NCI-H460 (cell line): ENCODE measurements at regions not wholly inside any gene's neighbourhood (a gene's known extent, or its start where the extent isn't known, plus 50 kb on each side); places are given as distances from the start of the nearest gene placed in this dataset.
"Not testable (repeated sequence)": the region's sequence is repeated elsewhere in the genome, so short reads cannot be mapped to it uniquely, and the experiment has no call there.

Experiments
- DNase-seq: peaks from one replicate; pipeline ENCODE4 v3.0.0-alpha.2; 2016; ENCODE audit warnings: low read depth; ENCODE audit errors: extremely low read depth

DNA sequence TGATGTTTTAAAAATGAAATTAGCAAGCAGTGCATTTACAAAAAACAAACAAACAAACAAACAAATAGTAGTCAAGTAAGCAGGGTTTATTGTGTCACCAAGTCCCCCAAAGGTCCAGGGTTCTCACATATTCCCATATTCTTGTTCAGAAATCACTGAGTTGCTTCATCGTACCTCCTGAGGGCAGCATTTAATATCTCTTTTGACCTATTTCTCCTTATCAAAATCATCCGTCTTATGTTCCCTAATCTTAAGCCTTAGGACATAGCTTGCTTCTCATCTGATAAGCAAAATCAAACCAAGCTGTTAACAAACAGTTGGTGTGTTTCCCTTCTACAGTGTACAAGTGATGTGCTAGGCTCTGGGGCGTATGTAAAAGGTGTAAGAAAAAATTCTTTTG, 109.5 kb upstream of the MAN2A1 start:
- no peak for DNase-seq

DNA sequence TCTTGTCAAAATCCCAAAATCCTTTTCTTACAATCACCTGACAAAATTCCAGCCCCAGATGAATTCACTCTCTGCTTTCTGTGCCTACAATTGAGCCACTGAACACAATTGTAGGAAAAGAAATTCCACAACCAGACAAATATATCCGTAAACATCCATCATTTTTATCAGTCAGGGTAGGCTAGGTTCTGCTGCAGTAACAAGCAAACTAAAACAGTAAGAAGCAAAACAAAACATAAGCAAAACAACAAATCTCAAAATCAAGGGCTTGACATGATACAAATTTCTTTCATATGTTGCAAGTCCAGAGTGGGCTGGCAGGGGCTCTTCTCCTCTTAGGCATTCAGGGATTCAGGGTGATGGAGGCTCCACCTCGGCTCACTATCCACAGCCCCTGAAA, 114.2 kb upstream of the MAN2A1 start:
- no peak for DNase-seq

DNA sequence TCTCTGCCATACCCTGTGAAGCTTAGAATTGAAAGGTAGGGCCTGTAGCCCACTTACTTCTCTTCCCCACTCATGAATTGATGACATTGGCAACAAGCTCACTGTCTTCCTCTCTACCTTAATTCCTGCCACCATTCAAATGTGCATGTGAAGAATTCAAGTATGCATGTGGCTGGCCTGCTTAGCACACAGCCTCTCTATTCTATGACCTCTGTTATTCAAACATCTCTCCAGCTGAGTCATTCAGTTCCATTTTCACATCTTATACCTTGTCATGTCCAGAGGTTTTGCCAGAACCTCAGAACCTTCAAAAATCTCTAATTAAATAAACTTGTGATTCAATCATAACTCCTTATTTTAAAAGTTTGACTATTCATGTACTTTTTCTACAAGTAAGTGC, 114.7 kb upstream of the MAN2A1 start:
- DNase-seq = no peak

DNA sequence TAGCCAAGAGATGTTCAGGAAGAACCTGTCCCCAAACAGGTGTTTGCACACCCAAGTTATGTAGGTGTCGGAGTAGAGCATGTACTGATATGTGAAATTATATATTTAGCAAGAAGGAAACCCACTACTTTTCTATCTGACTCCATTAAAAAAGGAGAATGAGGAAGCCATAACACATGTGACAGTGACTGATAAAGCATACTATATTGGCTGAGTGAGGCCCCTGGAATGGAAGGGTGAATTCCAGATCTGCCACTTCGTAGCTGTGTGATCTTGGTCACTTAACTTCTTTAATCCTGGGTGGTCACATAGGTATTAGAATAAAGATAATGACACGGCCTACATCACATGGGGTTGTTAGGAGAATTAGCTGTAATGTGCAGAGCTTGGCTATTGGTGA, 116.0 kb upstream of the MAN2A1 start:
- DNase-seq = no peak

DNA sequence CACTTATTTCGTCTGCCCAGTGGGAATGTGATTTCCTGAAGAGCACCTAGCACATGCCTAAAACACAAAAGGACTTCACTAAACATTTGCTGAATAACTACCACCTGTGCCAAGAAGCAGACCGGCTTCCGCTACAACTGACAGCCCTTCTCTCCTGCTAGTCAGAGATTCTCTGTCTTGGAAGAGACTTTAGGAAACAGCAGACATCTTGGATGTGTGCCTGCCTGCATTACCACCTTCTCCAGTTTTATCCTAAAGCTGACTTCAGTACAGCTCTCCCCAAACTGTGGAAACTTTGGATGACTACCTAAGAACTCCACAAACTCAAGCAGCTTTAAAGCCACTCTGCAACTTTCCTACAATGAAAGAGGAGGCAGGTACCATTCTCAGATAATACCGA, 116.5 kb upstream of the MAN2A1 start:
- DNase-seq = no peak

DNA sequence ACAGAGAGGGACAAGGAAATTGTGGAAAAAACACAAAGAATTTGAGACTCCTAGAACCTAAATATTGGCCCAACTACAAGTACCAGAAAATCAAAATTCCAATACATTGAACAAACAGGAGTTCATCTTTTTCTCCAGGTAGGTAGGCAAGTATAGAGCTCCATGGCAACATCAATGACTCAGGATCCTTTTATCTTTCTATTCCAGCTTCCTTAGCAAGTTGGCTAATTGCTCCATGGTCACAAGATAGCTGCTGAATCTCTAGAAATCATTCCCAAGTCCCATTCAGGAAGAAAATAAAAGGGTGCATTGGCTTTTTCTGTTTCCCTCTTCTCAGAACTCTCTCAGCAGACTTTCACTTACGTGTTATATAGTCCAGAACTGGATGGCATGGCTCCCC, 117.9 kb upstream of the MAN2A1 start:
- no peak for DNase-seq

DNA sequence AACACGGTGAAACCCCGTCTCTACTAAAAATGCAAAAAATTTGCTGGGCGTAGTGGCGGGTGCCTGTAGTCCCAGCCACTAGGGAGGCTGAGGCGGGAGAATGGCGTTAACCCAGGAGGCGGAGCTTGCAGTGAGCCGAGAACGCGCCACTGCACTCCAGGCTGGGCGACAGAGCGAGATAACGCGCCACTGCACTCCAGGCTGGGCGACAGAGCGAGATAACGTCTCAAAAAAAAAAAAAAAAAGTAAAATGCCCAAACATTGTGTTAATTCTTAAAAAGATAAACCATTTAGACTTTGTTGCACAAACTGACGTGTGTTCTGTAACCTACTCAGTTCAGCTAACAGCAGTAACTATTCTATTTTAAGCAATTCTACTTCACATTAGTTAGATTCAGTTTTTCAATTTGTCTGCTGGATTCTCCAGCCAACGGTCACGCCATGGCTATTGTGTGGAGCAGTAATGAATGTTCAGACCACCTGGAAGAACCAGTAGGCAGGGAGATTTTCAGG, 119.3 kb upstream of the MAN2A1 start:
- DNase-seq = no peak

DNA sequence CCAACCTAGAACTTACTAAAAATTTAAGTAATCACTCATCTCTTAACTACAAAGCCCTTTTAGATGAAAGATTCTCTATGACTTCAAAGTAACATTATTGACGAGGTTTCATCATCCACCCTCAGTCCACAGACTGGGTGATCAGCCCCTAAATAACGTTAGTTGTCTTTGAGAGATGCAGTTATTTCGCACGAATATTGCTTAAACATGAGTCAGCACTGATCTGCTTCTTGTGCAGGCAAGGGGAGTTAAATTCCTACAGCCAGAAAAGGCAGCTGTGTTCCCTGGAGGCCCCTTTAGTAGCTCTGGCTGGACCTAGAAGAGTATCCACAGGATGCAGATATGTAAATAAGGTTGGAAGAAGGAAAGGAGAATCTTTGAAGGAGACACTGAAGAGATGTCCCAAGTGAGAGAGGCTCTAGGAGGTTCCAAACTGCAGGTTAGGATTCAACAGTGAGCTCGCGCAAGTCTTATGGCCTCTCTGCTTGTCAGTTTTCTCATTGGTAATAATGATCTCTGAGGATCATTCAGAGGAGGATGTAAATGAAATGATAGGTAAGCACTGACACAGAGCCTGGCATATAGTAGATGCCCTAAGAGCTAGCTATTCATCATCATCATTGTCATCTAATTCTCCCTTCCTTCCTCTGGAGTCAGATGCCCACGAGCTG, 122.2 kb upstream of the MAN2A1 start:
- DNase-seq = no peak

DNA sequence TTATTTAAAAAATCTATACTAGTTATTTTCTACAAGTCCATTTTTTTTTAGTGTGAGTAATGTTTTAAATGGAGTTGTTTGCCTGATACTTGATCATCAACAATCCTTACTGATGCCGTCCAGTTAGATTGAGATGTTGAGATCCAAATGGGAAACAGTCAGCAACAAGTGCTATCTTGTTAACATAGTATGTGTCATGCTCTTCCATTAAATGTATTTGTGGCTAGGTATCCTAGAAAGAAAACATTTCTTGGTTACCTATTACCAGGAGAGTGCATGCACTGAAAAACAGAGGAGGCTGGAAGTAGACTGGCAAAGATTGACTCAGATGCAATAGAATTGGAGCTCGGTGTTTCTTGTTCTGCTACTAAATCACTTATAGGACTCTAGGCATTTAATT, 123.4 kb upstream of the MAN2A1 start:
- DNase-seq = no peak

DNA sequence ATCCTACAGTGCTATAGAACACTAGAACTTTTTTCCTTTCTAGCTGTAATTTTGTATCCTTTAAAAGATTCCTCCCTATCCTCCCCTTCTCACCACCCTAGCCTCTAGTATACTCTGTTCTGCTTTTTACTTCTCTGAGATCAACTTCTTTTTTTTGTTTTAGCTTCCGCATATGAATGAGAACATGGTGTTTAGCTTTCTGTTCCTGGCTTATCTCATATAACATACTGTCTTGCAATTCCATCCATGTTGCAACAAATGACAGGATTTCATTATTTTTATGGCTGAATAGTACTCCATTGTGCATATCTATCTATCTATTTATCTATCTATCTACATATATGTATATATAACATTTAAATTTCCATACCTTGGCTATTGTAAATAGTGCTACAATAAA, 126.0 kb upstream of the MAN2A1 start:
- no peak for DNase-seq

DNA sequence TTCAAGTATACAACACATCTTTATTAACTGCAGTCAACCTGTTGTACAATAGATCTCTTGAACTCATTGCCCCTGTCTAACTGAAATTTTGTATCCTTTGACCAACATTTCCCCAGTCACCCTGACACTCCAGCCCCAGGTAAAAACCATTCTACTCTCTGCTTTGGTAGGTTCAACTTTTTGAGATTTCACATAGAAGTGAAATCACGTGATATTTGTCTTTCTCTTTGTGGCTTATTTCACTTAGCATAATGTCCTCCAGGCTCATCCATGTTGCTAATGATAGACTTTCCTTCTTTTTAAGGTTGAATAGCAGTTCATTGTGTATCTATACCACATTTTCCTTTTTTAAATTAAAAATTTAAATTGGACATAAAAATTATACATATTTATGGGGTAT, 126.5 kb upstream of the MAN2A1 start:
- DNase-seq = no peak

DNA sequence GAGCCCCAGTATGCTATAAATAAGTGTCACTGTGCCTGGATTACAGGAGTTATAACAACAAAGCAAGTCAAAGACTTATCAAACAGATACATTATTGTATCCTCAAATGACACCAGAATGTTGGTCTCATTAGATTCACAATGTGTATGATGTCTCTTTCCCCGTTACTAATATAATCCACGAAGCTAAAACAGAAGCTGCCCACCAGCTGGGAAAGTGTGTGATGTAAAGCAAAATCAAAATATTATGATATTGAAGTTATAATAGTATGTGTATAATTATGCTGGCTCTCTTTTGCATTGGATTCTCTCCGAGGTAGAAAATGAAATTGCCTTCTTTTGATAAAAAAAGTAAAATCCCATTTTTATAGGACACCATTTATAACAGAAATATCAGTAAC, 127.3 kb upstream of the MAN2A1 start:
- DNase-seq = no peak

DNA sequence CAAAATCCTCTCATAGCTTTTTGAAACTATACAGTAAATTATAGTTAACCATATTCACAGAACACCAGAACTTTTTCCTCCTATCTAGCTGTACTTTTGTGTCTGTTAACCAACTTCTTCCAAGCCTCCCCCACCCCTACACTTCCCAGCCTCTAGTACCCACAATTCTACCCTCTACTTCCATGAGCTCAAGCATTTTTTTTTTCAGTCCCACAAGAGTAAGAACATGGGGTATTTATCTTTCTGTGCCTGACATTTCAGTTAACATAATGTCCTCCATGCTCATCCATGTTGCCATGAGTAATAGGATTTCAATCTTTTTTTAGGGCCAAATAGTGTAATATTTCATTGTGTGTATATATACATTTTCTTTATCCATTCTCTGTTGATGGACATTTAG, 128.3 kb upstream of the MAN2A1 start:
- DNase-seq = no peak

DNA sequence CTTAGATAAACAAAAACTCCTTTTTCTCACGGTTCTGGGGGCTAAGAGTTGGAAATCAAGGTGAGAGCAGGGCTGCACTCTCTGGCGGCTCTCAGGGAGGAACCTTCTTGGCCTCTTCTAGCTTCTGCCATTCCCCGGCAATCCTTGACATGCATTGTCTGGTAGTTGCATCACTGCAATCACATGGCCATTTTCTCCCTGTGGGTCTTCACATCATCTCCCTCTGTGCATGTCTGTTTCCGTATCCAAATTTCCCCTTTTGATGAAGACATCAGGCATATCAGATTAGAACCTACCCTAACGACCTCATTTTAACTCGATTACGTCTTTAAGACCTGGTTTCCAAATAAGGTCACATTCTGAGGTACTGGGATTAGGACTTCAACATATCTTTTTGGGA, 129.2 kb upstream of the MAN2A1 start:
- no peak for DNase-seq

DNA sequence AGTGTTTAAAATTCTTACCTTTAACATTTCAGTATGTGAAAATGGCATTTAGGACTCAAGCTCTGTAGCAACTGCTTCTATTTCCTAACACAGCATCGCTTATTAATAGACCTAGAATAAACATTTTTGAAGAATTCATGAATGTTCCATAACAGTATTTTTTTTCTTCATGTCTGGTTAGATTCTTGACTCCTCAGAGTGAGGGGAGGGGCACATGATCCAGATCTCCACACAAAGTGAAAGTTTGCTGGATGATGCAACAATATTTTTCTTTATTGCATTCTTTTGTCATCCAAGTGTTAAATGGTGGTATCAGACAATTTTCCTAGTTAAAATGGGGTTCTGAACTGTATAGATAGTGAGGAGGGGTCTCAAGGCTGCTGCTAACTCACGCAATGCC, 130.8 kb upstream of the MAN2A1 start:
- no peak for DNase-seq

DNA sequence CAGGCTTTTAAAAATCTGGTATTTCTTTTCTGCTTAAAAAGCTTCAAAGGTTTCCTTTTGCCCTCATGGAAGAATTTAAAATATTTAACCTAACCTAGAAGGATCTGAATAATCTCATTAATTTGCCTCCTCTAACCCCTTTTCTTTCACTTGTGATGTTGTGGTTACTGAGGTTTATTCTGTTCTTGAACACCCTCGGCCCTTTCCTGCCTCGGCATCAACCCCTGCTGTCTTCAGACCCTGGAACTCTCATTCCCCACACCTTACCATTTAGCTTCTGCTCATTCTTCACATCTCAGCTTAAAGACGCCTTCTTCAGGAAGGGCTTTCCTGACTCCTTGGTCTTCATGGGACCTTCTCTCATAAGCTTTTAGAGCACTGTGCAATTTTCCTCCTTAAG, 131.4 kb upstream of the MAN2A1 start:
- DNase-seq = no peak

DNA sequence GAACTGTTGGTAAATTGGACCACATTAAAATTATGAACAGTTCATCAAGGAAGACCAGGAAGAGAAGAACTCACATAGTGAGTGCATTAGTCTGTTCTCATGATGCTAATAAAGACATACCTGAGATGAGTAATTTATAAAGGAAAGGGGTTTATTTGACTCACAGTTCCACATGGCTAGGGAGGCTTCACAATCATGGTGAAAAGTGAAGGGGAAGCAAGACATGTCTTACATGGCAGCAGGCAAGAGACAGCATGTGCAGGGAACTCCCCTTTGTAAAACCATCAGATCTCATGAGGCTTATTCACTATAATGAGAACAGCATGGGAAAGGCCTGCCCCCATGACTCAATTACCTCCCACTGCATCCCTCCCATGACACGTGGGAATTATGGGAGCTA, 135.9 kb upstream of the MAN2A1 start:
- DNase-seq = no peak

DNA sequence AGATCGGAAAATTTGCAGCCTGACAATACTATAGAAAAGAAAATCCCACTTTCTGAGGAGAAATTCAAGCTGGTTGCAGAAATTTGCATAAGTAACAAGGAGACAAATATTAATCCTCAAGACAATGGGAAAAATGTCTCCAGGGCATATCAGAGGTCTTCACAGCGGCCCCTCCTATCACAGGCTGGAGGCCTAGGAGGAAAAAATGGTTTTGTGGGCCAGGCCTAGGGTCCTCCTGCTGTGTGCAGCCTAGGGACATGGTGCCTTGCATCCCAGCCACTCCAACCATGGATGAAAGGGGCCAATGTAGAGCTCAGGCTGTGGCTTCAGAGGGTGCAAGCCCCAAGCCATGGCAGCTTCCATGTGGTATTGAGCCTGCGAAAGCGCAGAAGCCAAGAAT, 138.5 kb upstream of the MAN2A1 start:
- not testable (repeated sequence) for DNase-seq

DNA sequence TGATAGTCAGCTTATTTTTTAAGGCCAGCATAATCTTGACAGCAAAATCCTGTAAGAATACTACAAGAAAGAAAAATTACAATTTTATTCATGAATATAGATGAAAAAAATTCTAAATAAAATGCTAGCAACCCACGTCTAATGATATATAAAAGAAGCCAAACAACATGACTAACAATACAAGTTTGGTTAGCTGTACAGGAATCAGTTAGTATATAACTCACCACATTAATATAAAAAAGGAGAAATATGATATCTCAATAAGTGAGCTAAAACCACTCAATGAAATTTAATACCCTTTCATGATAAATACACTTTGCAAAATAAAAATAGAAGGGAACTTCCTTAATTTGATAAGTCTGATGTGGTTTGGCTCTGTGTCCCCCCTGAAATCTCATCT, 139.7 kb upstream of the MAN2A1 start:
- no peak for DNase-seq

DNA sequence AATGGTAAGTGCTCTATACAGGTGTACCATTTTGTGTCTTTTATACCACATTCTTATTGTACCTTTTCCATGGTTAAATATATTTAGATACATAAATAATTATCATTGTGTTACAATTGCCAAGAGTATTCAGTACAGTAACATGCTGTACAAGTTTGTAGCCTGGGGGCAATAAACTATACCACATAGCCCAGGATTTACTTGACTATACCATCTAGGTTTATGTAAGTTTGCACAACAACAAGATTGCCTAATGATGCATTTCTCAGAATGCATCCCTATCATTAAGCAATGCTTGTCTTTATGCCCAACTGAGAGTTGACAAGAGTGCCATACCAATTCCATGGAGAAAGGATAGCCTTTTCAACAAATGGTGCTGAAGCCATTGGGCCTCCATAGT, 136.7 kb upstream of the PJA2 start:
- no peak for DNase-seq

DNA sequence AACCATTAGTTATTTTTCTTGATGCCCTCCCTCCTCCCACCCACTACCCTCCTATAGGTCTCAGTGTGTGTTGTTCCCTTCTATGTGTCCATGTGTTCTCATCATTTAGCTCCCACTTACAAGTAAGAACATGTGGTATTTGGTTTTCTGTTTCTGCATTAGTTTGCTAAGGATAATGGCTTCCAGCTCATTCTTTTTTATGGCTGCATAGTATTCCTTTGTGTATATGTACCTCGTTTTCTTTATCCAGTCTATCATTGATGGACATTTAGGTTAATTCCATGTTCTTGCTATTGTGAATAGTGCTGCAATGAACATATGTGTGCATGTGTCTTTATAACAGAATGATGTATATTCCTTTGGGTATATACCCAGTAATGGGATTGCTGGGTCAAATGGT, 135.1 kb upstream of the PJA2 start:
- not testable (repeated sequence) for DNase-seq

DNA sequence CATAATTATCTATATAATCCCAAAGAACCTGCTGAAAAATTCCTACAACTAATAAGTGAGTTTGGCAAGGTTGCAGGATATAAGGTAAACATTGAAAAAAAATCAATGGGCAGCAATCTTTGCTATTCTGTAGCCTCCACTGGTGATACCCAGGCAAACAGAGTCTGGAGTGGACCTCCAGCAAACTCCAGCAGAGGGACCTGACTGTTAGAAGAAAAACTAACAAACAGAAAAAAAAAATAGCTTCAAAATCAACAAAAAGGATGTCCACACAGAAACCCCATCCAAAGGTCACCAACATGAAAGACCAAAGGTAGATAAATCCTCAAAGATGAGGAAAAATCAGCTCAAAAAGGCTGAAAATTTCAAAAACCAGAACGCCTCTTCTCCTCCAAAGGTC, 128.9 kb upstream of the PJA2 start:
- DNase-seq = not testable (repeated sequence)

DNA sequence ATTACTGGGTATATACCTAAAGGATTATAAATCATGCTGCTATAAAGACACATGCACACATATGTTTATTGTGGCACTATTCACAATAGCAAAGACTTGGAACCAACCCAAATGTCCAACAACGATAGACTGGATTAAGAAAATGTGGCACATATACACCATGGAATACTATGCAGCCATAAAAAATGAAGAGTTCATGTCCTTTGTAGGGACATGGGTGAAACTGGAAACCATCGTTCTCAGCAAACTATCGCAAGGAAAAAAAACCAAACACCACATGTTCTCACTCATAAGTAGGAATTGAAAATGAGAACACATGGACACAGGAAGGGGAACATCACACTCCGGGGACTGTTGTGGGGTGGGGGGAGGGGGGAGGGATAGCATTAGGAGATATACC, 125.3 kb upstream of the PJA2 start:
- not testable (repeated sequence) for DNase-seq
